Breast epithelium (tissue), 3 donors: ENCODE measurements at regions not wholly inside any gene's neighbourhood (a gene's known extent, or its start where the extent isn't known, plus 50 kb on each side); places are given as distances from the start of the nearest gene placed in this dataset.

Experiments used
- POLR2A ChIP-seq: fragments of 450-650 bp; IDR thresholded peaks from one replicate; pipeline ENCODE4 v1.6.1; 2016; ENCODE audit warnings: antibody characterized with exemption, mild to moderate bottlenecking, moderate library complexity
- TF ChIP-seq, protein P1 (sequence below), 3 donors: fragments of 450-650 bp; IDR thresholded peaks; one replicate each; pipeline ENCODE4 v1.5.1; 2016 to 2017; ENCODE audit warnings: antibody characterized with exemption in 3 of 3, mild to moderate bottlenecking in 3 of 3, moderate library complexity in 3 of 3

- TF ChIP-seq, protein P1, sequence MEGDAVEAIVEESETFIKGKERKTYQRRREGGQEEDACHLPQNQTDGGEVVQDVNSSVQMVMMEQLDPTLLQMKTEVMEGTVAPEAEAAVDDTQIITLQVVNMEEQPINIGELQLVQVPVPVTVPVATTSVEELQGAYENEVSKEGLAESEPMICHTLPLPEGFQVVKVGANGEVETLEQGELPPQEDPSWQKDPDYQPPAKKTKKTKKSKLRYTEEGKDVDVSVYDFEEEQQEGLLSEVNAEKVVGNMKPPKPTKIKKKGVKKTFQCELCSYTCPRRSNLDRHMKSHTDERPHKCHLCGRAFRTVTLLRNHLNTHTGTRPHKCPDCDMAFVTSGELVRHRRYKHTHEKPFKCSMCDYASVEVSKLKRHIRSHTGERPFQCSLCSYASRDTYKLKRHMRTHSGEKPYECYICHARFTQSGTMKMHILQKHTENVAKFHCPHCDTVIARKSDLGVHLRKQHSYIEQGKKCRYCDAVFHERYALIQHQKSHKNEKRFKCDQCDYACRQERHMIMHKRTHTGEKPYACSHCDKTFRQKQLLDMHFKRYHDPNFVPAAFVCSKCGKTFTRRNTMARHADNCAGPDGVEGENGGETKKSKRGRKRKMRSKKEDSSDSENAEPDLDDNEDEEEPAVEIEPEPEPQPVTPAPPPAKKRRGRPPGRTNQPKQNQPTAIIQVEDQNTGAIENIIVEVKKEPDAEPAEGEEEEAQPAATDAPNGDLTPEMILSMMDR (IDR thresholded peaks at IDR 0.05): no peak
- TF ChIP-seq POLR2A: no peak
Observed at GRCh38 chr9:2480255-2480837, 141.2 kb upstream of the VLDLR start.
